NCI-H2227 (cell line): ENCODE measurements at regions not wholly inside any gene's neighbourhood (a gene's known extent, or its start where the extent isn't known, plus 50 kb on each side); places are given as distances from the start of the nearest gene placed in this dataset.
"Not testable (repeated sequence)": the region's sequence is repeated elsewhere in the genome, so short reads cannot be mapped to it uniquely, and the experiment has no call there.

Source experiments
- DNase-seq: peaks from one replicate; lab custom pipeline; 2025; ENCODE audit not compliant: unreplicated experiment; lab: John Stamatoyannopoulos, UW

GRCh38 chr10:4246881-4247358 lies 461.9 kb upstream of the KLF6 start:
- no peak for DNase-seq

GRCh38 chr10:4243651-4244050 lies 458.6 kb upstream of the KLF6 start:
- no peak for DNase-seq

GRCh38 chr10:4243169-4243568 lies 458.2 kb upstream of the KLF6 start:
- no peak for DNase-seq

GRCh38 chr10:4242561-4243035 lies 457.6 kb upstream of the KLF6 start:
- no peak for DNase-seq

- no peak for DNase-seq
Observed at GRCh38 chr10:4241724-4242345, 456.8 kb upstream of the KLF6 start.

GRCh38 chr10:4240608-4241197 lies 455.7 kb upstream of the KLF6 start:
- no peak for DNase-seq

GRCh38 chr10:4239186-4239585 lies 454.2 kb upstream of the KLF6 start:
- no peak for DNase-seq

- not testable (repeated sequence) for DNase-seq
Observed at GRCh38 chr10:4236905-4237304, 451.9 kb upstream of the KLF6 start.

- DNase-seq, result no peak
Observed at GRCh38 chr10:4234661-4235060, 449.7 kb upstream of the KLF6 start.

GRCh38 chr10:4231439-4231838 lies 446.4 kb upstream of the KLF6 start:
- no peak for DNase-seq

GRCh38 chr10:4230036-4230435 lies 445.0 kb upstream of the KLF6 start:
- DNase-seq, result no peak

GRCh38 chr10:4229106-4229505 lies 444.1 kb upstream of the KLF6 start:
- DNase-seq, result no peak

- no peak for DNase-seq
Observed at GRCh38 chr10:4227586-4227985, 442.6 kb upstream of the KLF6 start.

- no peak for DNase-seq
Observed at GRCh38 chr10:4226941-4227540, 442.0 kb upstream of the KLF6 start.

- DNase-seq, result no peak
Observed at GRCh38 chr10:4224178-4224577, 439.2 kb upstream of the KLF6 start.

GRCh38 chr10:4221310-4221709 lies 436.3 kb upstream of the KLF6 start:
- DNase-seq, result not testable (repeated sequence)

- no peak for DNase-seq
Observed at GRCh38 chr10:4219901-4220300, 434.9 kb upstream of the KLF6 start.

GRCh38 chr10:4217653-4218052 lies 432.6 kb upstream of the KLF6 start:
- DNase-seq, result peak; percentile 10

- no peak for DNase-seq
Observed at GRCh38 chr10:4217187-4217586, 432.2 kb upstream of the KLF6 start.

- DNase-seq, result no peak
Observed at GRCh38 chr10:4216726-4217125, 431.7 kb upstream of the KLF6 start.

GRCh38 chr10:4215963-4216575 lies 431.1 kb upstream of the KLF6 start:
- DNase-seq, result no peak

- DNase-seq, result no peak
Observed at GRCh38 chr10:4215485-4215884, 430.5 kb upstream of the KLF6 start.
